GM10248 (cell line): ENCODE measurements at regions not wholly inside any gene's neighbourhood (a gene's known extent, or its start where the extent isn't known, plus 50 kb on each side); places are given as distances from the start of the nearest gene placed in this dataset.

Experiments used
- CTCF ChIA-PET: fragments of 300-600 bp; sonication (Branson Sonifier 250); formaldehyde crosslinking; extraction: SDS; loops from one replicate; lab custom pipeline; 2021; ENCODE audit warnings: antibody characterized with exemption; lab: Yijun Ruan, JAX
- POLR2A ChIA-PET: fragments of 350-650 bp; sonication (Branson Sonifier 250); formaldehyde crosslinking; extraction: SDS; loops from one replicate; lab custom pipeline; 2020; ENCODE audit warnings: antibody characterized with exemption; lab: Yijun Ruan, JAX
- DNase-seq: peaks from one replicate; pipeline ENCODE4 v3.0.0; 2012; ENCODE audit errors: extremely low spot score
- TF ChIP-seq, protein P1 (sequence below): IDR thresholded peaks from 2 replicates; pipeline ENCODE4 v1.5.1; 2012; ENCODE audit warnings: mild to moderate bottlenecking, low read depth; ENCODE audit errors: extremely low read depth, missing control alignments, control extremely low read depth

DNA sequence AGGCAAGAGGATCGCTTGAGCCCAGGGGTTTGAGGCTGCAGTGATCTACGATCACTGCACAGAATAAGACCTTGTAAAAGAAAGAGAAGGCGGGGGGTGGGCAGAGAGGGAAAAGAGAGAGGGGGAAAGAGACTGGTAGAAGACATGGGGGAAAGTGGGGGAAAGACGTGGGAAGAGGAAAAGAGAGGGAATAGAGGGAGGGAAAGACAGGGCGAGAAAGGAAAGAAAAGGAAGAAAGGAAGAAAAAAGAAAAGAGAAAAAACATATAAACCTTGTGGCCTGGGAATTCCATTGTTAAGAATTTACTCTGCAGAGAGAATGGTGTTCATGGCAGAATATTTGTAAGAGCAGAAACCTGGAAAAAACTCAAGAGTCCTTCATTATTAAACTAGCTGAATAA, 120.4 kb downstream of the RMI2 start:
- POLR2A ChIA-PET = no interaction called here

DNA sequence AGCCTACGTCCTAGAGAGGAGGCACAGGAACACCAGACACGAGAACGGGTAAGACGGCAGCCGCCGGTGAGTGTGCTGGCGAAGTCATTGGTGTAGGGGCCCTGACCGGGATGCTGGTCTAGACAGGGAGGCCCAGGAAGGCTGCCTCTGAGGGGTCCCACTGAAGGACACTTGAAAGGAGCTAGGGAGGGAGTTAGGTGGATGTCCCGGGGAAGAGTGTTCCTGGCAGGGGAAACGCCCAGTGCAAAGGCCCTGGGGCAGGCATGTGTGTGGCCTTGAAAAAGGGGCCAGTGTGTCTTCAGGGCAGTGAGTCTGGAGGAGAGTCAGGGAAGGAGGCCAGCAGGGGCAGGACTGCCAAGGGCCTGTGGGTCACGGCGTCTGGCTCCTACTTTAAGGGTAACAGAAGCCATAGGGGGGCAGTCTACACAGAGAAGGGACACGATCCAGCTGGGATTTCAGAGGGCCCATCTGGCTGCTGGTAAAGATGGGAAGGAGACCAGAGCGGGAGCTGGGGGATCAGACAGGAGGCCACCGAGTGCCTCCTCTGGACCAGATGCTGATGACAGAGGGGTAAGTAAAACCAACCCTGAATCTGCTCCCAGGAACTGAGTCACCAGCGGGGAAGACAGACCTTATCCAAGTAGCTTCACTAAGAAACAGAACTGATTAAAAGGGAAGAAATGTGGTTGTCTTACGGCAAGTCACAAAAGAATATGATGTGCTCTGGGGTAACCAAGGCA, 115.9 kb downstream of the LITAF start:
- CTCF ChIA-PET = interaction anchor here (2.3 kb wide), 1 partner anchor 12 kb away, joined by 4 read pairs; no protein-coding TSS in a partner anchor

More for the DNA sequence above, 120.4 kb downstream of the RMI2 start:
- CTCF ChIA-PET = no interaction called here
- TF ChIP-seq, protein P1, sequence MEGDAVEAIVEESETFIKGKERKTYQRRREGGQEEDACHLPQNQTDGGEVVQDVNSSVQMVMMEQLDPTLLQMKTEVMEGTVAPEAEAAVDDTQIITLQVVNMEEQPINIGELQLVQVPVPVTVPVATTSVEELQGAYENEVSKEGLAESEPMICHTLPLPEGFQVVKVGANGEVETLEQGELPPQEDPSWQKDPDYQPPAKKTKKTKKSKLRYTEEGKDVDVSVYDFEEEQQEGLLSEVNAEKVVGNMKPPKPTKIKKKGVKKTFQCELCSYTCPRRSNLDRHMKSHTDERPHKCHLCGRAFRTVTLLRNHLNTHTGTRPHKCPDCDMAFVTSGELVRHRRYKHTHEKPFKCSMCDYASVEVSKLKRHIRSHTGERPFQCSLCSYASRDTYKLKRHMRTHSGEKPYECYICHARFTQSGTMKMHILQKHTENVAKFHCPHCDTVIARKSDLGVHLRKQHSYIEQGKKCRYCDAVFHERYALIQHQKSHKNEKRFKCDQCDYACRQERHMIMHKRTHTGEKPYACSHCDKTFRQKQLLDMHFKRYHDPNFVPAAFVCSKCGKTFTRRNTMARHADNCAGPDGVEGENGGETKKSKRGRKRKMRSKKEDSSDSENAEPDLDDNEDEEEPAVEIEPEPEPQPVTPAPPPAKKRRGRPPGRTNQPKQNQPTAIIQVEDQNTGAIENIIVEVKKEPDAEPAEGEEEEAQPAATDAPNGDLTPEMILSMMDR = no peak
- no peak for DNase-seq

GRCh38 chr16:11471548-11471947, 115.2 kb downstream of the LITAF start:
- no peak for DNase-seq
- TF ChIP-seq, protein P1 = no peak
- CTCF ChIA-PET = interaction anchor here (2.3 kb wide), 1 partner anchor 11 kb away, joined by 4 read pairs; no protein-coding TSS in a partner anchor
- POLR2A ChIA-PET = no interaction called here

More for the DNA sequence above, 115.9 kb downstream of the LITAF start:
- POLR2A ChIA-PET = no interaction called here
- TF ChIP-seq, protein P1 = no peak
- no peak for DNase-seq

DNA sequence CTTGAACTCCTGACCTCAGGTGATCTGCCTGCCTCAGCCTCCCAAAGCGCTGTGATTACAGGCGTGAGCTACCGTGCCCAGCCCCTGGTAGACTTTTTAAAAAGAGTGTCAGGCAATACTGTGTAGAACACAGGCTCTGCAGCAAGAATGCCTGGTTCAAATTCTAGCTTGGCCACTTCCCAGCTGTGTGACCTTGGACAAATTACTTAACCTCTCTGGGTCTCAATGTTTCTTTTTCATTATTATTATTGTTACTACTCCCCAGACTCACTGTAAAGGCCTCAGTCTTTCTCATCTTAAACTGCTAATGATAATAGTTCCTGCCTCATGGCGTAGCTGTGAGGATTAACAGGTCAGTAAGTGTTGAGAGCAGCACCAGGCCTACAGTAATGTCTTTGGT, 114.3 kb downstream of the LITAF start:
- CTCF ChIA-PET = interaction anchor here (2.3 kb wide), 1 partner anchor 11 kb away, joined by 4 read pairs; no protein-coding TSS in a partner anchor
- no peak for DNase-seq
- TF ChIP-seq, protein P1 = no peak
- POLR2A ChIA-PET = no interaction called here

DNA sequence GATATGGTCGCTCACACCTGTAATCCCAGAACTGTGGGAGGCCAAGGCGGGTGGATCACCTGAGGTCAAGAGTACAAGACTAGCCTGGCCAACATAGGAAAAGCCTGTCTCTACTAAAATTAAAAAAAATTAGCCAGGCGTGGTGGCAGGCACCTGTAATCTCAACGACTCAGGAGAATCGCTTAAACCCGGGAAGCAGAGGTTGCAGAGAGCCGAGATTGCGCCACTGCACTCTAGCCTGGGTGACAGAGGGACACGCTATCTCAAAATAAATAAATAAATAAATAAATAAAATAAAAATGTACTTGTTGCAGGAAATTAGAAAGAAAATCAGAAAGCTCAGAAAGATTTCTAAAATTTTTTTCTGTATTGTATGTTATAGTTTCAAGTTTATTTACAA, 113.9 kb downstream of the LITAF start:
- TF ChIP-seq, protein P1 = no peak
- no peak for DNase-seq
- POLR2A ChIA-PET = no interaction called here
- CTCF ChIA-PET = interaction anchor here (2.3 kb wide), 1 partner anchor 10 kb away, joined by 4 read pairs; no protein-coding TSS in a partner anchor

GRCh38 chr16:11473728-11474127, 113.0 kb downstream of the LITAF start:
- DNase-seq = no peak
- POLR2A ChIA-PET = interaction anchor here (0.6 kb wide), 1 partner anchor 21 kb away, joined by 3 read pairs; no protein-coding TSS in a partner anchor
- TF ChIP-seq, protein P1 = no peak
- CTCF ChIA-PET = interaction anchor here (2.1 kb wide), 1 partner anchor 58 kb away, joined by 6 read pairs; no protein-coding TSS in a partner anchor
